Fibroblast of skin of scalp (primary cell): ENCODE measurements at regions not wholly inside any gene's neighbourhood (a gene's known extent, or its start where the extent isn't known, plus 50 kb on each side); places are given as distances from the start of the nearest gene placed in this dataset.
"Not testable (repeated sequence)": the region's sequence is repeated elsewhere in the genome, so short reads cannot be mapped to it uniquely, and the experiment has no call there.

Source experiments
- DNase-seq: peaks from one replicate; pipeline ENCODE4 v3.0.0-alpha.2; 2013

DNA sequence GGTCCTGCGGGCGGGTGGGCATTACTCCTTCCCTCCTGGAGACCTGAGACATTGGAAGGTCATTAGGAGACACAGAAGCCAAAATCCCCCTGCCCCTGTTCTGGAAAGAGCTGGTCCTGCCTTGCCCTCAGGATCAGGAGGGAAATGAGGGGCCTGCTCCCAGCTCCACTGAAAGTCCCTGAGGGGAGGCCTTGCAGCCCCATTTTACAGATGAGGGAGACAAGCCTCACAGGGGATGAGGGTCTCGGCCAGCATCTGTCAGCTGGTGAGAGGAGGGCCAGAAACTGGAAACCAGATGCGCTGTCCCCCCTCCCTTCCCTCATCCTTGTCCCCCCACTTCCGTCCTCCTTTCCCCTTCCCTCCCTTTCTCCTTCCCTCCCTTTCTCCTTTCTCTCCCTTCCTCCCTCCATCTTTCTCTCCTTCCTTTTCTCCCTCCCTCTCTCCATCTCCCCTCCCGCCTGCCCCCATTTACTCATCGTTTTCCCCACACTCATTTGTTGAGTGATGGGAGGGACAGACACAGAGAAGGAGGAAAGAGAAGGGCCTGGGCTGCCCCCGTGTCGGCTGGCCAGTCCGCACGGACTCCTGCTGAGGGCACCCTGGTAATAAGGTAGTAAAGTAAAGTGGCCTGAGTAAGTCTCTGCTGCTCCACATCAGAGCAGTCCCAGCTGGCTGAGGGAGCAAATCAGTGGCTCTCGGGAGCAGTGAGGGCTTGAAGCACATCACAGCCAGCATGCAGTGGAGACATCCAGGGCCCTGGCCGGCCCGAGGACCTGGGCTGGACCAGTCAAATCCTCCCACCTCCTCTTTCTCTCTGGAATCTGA, 112.4 kb upstream of the ALDH1A3 start:
- no peak for DNase-seq

DNA sequence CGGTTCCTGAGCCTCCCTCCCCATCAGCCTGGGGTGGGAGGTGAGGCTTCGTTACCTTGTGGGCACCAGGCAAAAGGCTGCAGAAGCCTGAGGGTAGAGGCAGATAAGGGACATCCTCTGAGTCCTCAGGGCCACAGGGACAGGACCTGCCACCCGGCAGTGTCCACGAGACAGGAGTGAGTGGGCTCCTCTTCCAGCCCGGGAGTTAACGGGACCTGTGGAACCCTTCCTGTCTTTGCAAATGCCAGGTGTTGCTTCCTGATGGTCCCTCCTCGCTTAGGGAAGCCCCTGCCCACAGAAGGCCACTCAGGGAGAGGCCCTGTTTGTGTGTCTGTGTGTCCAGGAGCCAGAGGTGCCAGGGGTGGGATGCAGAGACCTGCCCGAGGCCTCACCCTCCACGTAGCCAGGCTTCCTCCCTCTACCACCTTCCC, 111.1 kb upstream of the ALDH1A3 start:
- no peak for DNase-seq

DNA sequence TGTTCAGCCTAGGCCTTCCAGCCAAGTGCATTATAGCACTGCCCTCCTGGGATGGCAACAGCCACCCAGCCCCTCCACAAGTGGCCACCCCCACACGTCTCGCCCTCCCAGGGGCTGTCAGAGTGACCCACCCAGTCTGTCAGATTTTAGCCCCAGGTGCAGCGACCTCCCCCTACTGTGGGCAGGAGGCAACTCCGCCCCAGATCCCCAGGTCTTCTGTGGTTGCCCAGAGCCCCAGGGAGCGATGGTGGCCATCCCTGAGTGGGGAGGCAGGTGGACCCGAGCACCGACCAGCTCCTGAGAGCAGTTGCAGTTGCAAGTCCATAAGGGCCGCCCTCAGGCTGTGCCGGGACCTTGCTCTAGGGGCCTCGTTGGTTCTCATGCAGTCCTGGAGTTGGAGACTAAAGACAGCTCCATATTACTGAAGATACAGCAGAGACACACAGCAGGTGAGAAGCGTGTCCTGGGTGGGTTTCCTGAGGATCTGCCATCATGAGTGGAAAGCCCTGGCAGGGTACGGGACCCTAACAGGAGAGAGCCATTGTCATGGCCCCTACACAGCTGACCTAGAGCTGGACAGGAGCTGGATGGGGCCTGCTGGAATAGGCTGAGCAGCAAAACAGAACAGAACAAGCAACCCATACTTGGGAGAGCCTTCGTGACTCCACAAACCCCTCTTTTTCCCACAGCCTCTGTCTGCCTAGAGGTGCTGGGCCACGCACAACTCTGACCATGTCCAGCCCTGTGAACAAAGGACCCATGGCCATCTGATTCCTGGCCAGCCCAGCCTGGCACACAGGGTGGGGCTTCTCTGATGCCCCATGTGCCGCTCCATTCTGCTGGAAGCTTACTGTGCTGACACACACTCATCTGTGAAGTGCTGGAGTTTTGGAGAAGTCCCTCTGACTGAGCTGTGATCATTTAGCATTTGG, 110.3 kb upstream of the ALDH1A3 start:
- no peak for DNase-seq

DNA sequence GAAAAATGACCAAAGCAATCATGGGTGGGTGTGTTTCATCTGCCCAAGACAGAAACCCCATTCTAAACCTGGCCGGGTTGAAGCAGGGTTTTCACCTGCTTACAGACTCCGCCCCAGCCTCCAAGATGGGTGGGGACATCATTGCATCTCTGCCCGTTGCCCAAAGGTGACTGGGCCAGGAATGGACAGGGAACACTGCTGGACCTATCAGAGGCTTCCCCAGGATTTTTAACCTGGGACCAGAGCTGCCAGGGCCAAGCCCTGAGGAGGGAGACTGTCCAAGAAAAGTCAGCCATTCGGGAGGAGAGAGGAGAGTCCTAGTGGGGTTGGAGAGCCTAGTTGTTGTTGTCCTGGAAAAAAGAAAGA, 109.7 kb upstream of the ALDH1A3 start:
- DNase-seq: no peak

DNA sequence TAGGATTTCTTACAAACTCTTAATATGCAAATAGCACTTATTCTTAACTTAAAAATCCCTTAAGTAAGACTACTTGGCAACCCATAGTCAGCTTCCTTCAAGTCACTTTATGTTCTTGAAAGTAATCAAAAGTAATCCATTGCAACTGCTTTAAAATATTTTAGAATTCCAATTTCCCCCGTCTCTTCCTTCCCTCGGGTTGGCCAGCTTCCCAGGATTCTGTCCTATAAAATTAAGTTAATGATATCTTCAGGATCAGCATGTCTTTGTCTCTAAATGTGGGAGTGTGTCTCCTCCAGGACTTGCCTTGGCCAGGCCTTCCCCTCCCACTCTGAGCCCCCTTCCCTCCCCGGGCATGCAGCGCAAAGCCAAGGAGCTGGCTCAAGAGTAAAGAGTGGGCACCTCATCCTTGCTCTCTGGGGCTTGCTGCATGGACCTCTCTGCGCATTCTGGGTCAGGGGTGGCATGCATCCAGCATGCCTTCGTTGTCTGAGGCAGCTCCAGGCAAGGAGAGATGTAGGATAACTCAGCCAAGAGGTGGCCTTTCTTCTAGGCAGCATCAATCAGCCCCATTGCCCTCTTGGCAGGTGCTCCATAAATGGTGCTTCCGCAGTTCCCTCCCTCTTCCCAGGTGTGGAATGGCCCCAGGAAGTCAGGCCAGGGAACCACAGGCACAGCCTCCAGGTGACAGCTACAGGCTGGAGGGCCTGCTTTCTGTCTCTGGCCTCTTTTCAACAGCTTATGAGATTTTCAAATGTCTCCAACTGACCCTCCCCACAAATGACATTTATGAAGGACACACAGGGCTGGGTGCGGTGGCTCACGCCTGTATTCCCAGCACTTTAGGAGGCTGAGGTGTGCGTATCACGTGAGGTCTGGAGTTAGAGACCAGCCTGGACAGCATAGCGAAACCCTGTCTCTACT, 108.7 kb upstream of the ALDH1A3 start:
- no peak for DNase-seq

DNA sequence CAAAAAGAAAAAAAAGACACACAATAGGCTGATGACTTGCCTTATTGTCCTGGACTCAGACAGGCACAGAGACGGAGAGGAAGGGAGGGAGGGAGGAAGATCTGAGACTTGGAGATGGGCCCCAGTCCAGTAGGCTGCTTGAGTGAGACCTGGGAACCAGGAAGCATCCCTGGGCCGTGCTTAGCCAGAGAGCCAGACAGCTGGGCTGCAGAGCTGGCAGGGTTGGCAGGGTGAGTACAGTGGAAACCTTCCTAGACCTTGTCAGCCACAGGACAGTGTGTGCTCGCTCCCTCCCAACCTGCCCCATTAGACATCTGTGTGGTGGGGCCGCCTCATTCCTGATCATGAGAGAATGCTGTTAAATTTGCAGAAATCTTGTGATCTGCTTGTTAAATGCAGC, 107.9 kb upstream of the ALDH1A3 start:
- no peak for DNase-seq

DNA sequence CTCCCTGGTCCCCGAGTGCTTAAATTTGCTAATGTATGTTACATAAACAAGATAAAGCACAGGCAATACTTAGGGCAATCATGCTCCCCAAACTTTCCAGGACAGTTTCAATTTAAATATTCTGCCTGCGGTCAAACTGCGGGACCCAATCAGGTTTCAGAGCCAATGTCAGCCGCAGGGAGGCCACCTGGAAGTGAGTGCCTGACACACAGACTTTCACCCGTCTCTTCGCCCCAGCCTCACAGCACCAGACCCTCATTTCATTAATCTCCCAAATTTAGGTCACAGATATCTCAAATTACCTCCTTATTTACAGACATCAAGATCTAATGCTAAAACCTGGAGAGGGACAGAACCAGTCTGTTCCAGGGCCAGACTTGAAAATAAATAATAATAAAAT, 107.2 kb upstream of the ALDH1A3 start:
- no peak for DNase-seq

DNA sequence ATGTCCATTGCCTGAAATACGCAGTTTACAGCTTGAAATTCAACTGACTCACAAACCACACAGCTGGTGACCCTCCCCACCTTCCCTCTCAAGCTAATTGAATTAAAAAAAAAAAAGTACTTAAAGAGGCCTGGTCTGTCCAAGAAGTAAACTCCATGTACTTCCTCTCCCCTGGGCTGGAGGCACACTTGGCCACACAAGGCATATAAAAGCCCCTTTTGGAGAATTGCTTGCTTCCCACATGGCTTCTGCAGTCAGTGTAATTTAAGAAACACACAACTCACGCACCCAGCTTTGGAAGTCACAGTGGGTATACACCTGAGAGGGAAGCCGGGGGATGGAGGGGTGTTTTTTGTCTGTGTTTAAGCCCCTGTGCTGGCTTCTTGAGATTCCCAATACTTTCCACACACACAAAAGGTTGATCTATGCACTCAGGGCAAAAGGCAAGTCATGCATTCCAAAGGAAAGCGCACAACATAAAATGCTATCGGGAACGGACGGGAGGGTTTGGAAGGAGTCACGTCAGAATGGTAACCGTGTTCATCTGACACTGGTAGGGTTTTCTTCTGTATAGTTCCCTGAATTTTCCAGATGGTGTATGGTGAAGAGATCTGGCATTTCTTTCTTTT, 106.6 kb upstream of the ALDH1A3 start:
- no peak for DNase-seq

DNA sequence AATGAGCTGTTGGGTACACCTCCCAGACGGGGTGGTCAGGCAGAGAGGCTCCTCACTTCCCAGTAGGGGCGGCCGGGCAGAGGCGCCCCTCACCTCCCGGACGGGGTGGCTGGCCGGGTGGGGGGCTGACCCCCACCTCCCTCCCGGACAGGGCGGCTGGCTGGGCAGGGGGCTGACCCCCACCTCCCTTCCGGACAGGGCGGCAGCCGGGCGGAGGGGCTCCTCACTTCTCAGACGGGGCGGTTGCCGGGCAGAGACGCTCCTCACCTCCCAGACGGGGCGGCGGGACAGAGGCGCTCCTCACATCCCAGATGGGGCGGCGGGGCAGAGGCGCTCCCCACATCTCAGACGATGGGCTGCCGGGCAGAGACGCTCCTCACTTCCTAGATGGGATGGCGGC, 105.6 kb upstream of the ALDH1A3 start:
- not testable (repeated sequence) for DNase-seq

DNA sequence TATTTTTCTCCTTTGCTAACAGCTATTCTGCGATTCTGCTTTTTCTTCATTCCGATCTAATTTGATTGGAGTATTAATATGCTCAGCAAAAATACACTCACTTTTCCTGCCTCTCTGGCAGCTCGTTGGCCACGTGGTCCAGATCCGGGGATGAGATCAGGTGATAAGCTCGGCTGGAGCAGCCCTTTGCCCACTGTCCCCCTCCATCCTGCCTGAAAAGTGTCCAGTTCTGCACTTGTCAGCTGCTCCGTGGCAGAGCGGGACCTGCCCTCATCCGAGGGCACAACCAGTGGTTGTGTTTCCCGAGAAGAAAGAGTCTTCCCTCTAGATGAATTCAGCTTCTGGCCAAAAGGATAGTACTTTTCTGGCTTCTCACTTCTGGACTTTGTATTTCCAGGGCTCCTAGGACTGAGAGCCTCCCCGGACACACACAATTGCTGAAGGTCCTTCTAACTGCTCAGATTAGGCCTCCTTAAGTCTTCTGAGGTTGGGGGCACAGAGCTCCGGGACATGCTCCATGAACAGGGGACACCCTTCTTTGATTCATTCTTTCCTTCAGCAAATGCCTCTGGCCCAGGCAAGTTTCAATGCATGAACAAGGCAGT, 103.9 kb upstream of the ALDH1A3 start:
- no peak for DNase-seq

DNA sequence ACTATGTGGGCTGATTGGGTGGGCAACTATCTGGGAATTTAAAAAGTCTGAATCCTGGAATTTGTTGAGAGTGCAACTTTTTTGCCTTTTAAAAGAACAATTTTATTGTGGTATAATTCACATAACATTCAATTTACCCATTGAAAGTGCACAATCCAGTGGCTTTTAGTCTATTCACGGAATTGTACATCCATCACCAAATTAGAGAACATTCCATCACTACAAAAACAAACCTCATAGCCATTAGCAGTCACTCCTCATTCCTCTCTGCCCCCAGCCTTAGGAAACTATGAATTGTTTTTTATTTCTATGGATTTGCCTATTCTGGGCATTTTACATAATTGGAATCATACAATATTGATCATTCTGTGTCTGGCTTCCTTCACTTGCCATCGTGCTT, 101.8 kb upstream of the ALDH1A3 start:
- DNase-seq: peak; percentile 81

DNA sequence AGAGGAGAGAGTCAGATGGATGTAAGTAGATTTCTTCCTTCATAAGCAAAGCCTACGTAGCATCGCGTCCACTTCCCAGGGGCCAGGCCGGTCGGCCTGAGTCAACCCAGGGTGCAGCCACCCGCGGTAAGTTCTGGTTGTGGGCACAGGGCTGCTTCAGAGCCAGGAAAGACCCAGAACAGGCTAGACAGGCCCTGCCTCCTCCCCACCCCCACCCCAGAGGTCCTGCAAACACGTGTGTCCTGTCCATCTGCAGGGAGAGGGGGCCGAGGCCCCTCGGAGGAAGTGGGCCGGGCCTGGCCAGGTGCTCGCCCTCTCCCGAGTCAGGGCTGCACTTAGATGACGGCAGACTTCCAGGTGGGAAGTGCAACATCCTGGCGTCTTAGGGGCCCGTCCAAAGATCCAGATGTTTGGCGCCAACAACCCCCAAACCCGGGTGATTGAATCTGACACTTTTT, 100.8 kb upstream of the ALDH1A3 start:
- DNase-seq: no peak

DNA sequence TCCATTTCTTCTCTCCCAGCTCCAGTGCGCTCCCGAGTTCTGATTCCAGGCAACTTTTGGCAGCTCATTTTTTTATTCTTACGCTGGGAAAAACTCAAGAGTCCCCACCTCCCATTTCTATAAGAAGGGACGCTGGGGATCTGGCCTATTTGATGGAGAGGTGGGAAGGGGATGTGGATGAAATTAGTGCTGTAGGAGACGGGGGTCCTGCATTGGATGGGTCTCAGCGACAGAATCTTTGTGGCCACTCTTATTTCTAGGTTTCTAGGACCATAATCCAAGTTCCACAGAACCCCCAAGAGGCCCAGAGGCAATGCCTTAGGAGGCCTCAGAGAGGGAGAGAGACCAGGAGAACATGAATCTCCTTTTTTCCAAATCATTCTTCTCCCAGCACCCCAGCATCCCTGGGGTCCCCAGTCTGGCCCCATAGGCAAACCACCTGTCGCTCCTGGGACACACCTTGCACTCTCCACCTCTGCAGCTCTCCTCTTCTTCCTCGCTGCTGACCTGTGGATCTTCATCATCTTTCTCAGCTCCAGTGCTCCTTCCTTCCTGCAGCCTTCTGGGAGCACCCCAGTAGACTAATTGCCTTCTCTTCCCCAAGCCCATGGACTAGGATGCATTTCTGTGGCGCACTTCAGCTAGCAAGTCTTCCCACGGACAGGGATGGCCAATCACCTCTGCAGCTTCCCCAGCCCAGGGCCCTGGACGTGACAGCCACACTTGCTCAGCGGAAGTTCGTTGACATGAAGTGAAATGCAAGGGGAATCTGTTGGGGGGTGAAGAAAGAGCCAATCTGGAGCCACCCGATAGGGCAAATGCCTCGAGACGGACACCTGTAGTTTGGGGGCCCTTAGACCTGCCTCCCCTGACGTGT, 100.1 kb upstream of the ALDH1A3 start:
- DNase-seq: no peak

DNA sequence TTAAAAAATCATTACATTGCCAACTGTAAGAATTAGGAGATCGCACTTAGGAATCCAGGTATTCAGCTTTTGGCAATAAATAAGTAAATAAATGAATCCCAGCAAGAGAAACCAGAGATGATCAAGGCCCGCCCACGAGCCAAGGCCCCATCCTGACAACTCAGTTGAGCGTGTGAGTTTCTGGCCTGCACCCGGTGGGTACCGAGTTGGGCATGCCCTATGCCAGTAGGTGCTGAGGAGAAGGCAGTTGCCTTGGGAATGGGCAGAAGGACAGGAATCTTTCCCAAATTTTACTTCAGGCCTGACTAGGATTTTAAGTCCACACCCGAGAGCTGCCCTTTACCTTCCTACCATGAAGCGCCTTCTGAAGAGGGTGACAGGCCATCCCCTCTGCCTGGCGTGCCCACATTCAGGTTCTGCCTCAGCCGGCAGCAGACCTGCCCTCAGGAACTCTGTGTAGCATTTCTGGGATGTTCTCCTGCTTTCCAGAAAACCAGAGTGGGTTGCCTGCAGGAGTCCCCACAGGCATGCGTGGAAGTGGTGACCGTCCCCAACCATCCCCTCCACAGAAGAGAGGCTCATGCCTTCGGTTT, 99.3 kb upstream of the ALDH1A3 start:
- no peak for DNase-seq

DNA sequence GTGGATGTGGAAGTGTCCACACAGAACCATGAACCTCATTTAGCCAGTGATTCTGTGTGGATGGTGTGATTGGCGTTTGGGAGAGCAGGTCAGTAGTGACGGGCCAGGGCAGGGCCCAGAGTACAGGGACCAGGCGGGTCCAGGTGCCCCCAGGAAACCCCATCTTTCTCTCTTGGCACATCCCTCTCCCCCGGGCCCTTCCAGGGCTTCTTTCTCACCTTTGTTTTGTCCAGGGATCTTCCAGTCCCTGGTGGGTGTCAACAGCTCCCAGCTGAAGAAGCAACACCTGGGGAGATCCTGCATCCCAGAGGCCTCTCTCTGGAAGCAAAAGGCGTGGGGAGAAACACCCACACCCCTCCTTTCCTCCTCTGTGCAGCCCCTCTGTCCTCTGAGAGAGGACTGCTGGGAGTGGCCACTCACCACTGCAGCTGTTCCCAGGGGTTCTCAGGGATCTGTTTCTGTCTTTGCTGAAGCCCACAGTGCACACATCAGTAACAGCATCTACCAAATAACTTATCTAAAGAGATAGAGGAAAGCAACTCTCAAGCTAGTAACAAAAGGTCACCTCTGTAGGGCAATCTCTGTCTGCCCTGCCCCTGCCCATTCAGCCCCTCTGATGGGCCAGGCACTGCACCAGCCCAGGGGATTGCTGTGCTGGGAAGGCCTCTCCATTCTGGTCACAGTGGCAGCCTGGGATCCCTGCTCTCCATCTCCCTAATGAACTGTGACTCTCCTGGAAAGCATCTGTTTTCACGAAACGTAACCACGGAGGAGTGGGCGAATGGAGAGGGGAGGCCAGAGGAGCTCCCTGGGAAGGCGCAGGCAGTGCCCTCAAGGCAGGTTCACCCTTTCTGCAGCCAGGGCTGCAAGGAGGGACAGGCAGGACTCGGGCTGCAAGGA, 98.3 kb upstream of the ALDH1A3 start:
- DNase-seq: no peak

DNA sequence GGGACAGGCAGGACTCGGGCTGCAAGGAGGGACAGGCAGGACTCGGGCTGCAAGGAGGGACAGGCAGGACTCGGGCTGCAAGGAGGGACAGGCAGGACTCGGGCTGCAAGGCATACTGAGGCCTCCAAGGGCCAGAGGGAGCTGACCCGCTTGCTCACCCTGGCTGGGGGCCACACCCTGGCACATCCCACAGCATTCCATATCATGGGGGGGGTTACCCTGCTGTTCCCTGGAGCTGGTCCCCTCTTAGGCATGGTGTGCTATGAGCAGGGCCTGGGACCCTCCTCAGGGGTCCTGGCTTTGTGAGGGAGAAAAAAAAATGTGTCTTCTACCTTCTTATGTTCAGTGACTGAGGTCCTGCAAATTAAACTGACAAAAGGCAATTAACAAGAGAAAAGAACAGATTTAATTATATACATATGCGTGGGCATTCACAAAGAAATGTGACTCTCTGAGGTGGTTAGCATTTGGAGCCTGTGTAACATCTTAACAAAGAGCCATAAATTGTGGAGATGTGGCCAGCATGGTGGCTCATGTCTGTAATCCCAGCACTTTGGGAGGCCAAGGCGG, 97.6 kb upstream of the ALDH1A3 start:
- DNase-seq: no peak

DNA sequence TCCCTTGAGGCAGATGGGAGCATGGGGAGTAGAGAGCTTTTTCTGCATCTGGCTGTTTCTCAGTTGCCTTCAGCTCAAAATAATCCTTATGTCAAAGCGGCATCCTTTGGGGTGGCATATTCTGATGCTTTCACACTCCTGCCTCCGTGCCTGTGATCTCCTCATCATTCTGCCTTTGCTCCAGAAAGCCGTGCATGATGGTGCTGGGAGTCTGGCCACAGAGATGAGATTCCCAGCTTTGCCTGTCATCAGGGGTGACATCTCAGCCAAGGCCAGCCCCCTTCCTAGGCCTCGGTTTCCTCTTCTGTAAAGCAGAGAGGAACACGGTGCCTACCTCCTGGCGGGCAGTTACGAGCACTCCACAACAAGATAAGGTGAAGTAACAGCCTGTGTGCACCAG, 96.3 kb upstream of the ALDH1A3 start:
- DNase-seq: no peak

DNA sequence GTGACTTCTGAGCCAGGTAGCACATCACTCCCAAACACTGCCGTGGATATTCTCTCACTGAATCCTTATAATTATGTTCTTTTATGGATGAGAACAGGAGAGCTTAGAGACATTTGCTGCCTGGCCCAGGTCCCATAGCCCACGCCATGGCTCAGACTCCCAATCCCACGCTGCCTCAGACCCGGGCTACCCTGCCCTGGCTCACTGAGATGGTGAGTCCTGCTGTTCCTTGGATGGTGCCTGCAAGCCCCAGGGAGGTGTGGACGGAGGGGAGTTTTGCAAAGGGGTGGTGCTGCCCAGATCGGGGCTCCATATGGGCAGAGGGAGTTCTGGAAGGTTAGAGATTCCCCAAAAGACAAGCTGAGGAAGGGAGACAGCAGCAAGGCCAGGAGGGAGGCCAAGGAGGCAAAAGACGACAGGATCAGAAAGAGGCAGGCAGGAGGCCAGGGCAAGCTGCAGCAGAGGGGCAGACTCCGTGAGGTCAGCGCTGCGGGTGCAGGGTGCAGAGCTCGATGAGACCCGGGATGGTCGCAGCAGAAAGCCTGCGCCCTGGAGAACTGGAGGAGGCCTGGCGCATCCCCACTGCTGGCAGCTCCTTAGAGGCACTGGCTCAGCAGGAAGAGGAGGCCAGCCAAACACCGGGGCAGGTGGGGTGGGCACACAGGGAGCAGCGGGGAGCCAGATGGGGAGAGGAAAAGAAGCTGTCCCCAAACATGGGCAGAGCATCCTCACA, 95.7 kb upstream of the ALDH1A3 start:
- DNase-seq: no peak
